IMR-90 (cell line): ENCODE measurements at regions not wholly inside any gene's neighbourhood (a gene's known extent, or its start where the extent isn't known, plus 50 kb on each side); places are given as distances from the start of the nearest gene placed in this dataset.

Source experiments
- ATAC-seq: fragments of 200-7000 bp; cut with Tn5 transposase; 2 replicates; pipeline ENCODE4 v1.9.1; 2020; ENCODE audit warnings: low read depth, mild to moderate bottlenecking, moderate library complexity
- BruUV-seq: library from RNA; stranded (reverse); fragments of 400-500 nt; replicated peaks from 2 replicates; lab custom pipeline; 2021; lab: Mats Ljungman, UMichigan
- CTCF ChIA-PET: fragments of 300-600 bp; formaldehyde crosslinking; extraction: SDS; loops from one replicate; lab custom pipeline; 2021; ENCODE audit warnings: antibody characterized with exemption; lab: Yijun Ruan, JAX
- POLR2A ChIA-PET: fragments of 300-600 bp; sonication (Branson Sonifier 250); formaldehyde crosslinking; loops from one replicate; lab custom pipeline; 2022; ENCODE audit warnings: antibody characterized with exemption; ENCODE audit not compliant: unreplicated experiment; lab: Charles Lee
- DNase-seq: peaks from one replicate; pipeline ENCODE4 v3.0.0; 2013
- H2AFZ ChIP-seq: replicated peaks from 2 replicates; pipeline ENCODE3; 2013; ENCODE audit warnings: low read length, mild to moderate bottlenecking; ENCODE audit not compliant: poor library complexity
- H2AK5ac ChIP-seq: 2 replicates; pipeline ENCODE4 v1.6.1; 2013; ENCODE audit warnings: low read depth, low read length, inconsistent platforms
- H2AK9ac ChIP-seq: replicated peaks from 2 replicates; pipeline ENCODE3; 2013; ENCODE audit warnings: mild to moderate bottlenecking, low read depth, low read length, moderate library complexity; ENCODE audit not compliant: poor library complexity
- H2BK120ac ChIP-seq: 2 replicates; pipeline ENCODE4 v1.6.1; 2013; ENCODE audit warnings: low read depth, low read length, inconsistent platforms
- H2BK15ac ChIP-seq: 3 replicates; pipeline ENCODE4 v1.6.1; 2013; ENCODE audit warnings: low read depth, low read length, inconsistent platforms
- H2BK20ac ChIP-seq: 2 replicates; pipeline ENCODE4 v1.6.1; 2013; ENCODE audit warnings: low read depth, mild to moderate bottlenecking, inconsistent platforms, low read length, moderate library complexity
- H2BK5ac ChIP-seq: 2 replicates; pipeline ENCODE4 v1.6.1; 2013; ENCODE audit warnings: mild to moderate bottlenecking, low read depth, low read length, inconsistent platforms; ENCODE audit not compliant: poor library complexity, severe bottlenecking
- H3K14ac ChIP-seq: replicated peaks from 2 replicates; pipeline ENCODE4 v1.6.1; 2013; ENCODE audit warnings: low read depth, low read length, inconsistent platforms
- H3K18ac ChIP-seq: 2 replicates; pipeline ENCODE4 v1.6.1; 2013; ENCODE audit warnings: low read depth, low read length, control low read depth
- H3K23ac ChIP-seq: 2 replicates; pipeline ENCODE4 v1.6.1; 2013; ENCODE audit warnings: low read depth, low read length, inconsistent platforms
- H3K27ac ChIP-seq: 2 replicates; pipeline ENCODE4 v1.5.1; 2013; ENCODE audit warnings: mild to moderate bottlenecking, control low read depth, low read length; ENCODE audit not compliant: insufficient read depth
- H3K27me3 ChIP-seq: 2 replicates; pipeline ENCODE4 v1.6.1; 2013; ENCODE audit warnings: low read length; ENCODE audit not compliant: control insufficient read depth, insufficient read depth
- H3K36me3 ChIP-seq: 2 replicates; pipeline ENCODE4 v1.6.1; 2013; ENCODE audit warnings: low read length, mixed read lengths; ENCODE audit not compliant: control insufficient read depth, insufficient read depth
- H3K4ac ChIP-seq: 2 replicates; pipeline ENCODE4 v1.6.1; 2013; ENCODE audit warnings: low read depth, low read length, inconsistent platforms
- H3K4me1 ChIP-seq: 2 replicates; pipeline ENCODE4 v1.6.1; 2013; ENCODE audit warnings: low read length, mixed read lengths; ENCODE audit not compliant: control insufficient read depth, insufficient read depth
- H3K4me2 ChIP-seq: 2 replicates; pipeline ENCODE4 v1.6.1; 2013; ENCODE audit warnings: low read depth, mild to moderate bottlenecking, control low read depth, low read length, moderate library complexity
- H3K4me3 ChIP-seq: 2 replicates; pipeline ENCODE4 v1.5.1; 2013; ENCODE audit warnings: low read depth, mild to moderate bottlenecking, control low read depth, low read length, moderate library complexity; ENCODE audit not compliant: insufficient read depth
- H3K56ac ChIP-seq: 2 replicates; pipeline ENCODE4 v1.6.1; 2013; ENCODE audit warnings: low read length, inconsistent platforms; ENCODE audit not compliant: insufficient read depth; ENCODE audit errors: extremely low read depth
- H3K79me1 ChIP-seq, 2 experiments: 2 replicates each; pipeline ENCODE4 v1.6.1; 2013; ENCODE audit warnings: low read length in 2 of 2, inconsistent platforms in 1 of 2, low read depth in 1 of 2
- H3K9ac ChIP-seq: 2 replicates; pipeline ENCODE4 v1.6.1; 2013; ENCODE audit warnings: low read depth, low read length, control low read depth
- H3K9me1 ChIP-seq: 2 replicates; pipeline ENCODE4 v1.6.1; 2013; ENCODE audit warnings: low read length, inconsistent platforms; ENCODE audit not compliant: insufficient read depth
- H3K9me3 ChIP-seq: 2 replicates; pipeline ENCODE4 v1.6.1; 2013; ENCODE audit warnings: low read length; ENCODE audit not compliant: control insufficient read depth, insufficient read depth
- H4K20me1 ChIP-seq: 2 replicates; pipeline ENCODE4 v1.6.1; 2013; ENCODE audit warnings: low read length, inconsistent platforms; ENCODE audit not compliant: insufficient read depth
- H4K5ac ChIP-seq: 2 replicates; pipeline ENCODE4 v1.6.1; 2013; ENCODE audit warnings: mild to moderate bottlenecking, low read depth, low read length, control low read depth
- H4K8ac ChIP-seq, 2 experiments: 2 replicates each; pipeline ENCODE4 v1.6.1; 2013; ENCODE audit warnings: low read depth in 2 of 2, low read length in 2 of 2, control low read depth in 1 of 2, inconsistent platforms in 1 of 2
- H4K91ac ChIP-seq: 2 replicates; pipeline ENCODE4 v1.6.1; 2013; ENCODE audit warnings: low read depth, low read length, inconsistent platforms; ENCODE audit not compliant: insufficient read depth
- CEBPB ChIP-seq: IDR thresholded peaks from 2 replicates; pipeline ENCODE4 v1.6.1; 2012; ENCODE audit warnings: low read depth, low read length, improper control_type of control experiment
- CHD1 ChIP-seq: IDR thresholded peaks from 2 replicates; pipeline ENCODE4 v1.6.1; 2012; ENCODE audit warnings: low read depth, low read length, improper control_type of control experiment
- FOS ChIP-seq: fragments of 150-350 bp; IDR thresholded peaks from 2 replicates; pipeline ENCODE4 v1.6.1; 2016; ENCODE audit warnings: low read depth, low read length
- MAFK ChIP-seq: IDR thresholded peaks from 2 replicates; pipeline ENCODE4 v1.6.1; 2012; ENCODE audit warnings: low read depth, low read length, improper control_type of control experiment
- MAZ ChIP-seq: IDR thresholded peaks from 2 replicates; pipeline ENCODE4 v1.6.1; 2012; ENCODE audit warnings: low read depth, mild to moderate bottlenecking, low read length, improper control_type of control experiment, moderate library complexity, borderline replicate concordance
- MXI1 ChIP-seq: IDR thresholded peaks from 2 replicates; pipeline ENCODE4 v1.6.1; 2012; ENCODE audit warnings: low read depth, mild to moderate bottlenecking, low read length, moderate library complexity, borderline replicate concordance
- NFE2L2 ChIP-seq: fragments of 150-350 bp; IDR thresholded peaks from 2 replicates; pipeline ENCODE4 v1.6.1; 2016; ENCODE audit warnings: low read depth, mild to moderate bottlenecking, low read length
- RFX5 ChIP-seq: IDR thresholded peaks from 2 replicates; pipeline ENCODE4 v1.8.0; 2012; ENCODE audit warnings: low read depth, mild to moderate bottlenecking, low read length, moderate library complexity
- USF2 ChIP-seq: fragments of 150-350 bp; IDR thresholded peaks from 2 replicates; pipeline ENCODE4 v1.6.1; 2017; ENCODE audit warnings: mild to moderate bottlenecking, antibody characterized with exemption, low read length, low read depth
- WGBS, 2 experiments: methylation state at CpG; one replicate each; pipeline versions ENCODE4 v1.1.5 to v1.1.7; 2013; ENCODE audit warnings: missing lambda C conversion rate in 2 of 2; ENCODE audit not compliant: insufficient read length in 1 of 2; ENCODE audit errors: extremely low coverage in 2 of 2; 5-methylcytosine and 5-hydroxymethylcytosine counted together
- dilution Hi-C: fragments of 300-500 bp; cut with HindIII; formaldehyde crosslinking; loops from one replicate; pipeline ENCODE4 v1.14.3; 2018; ENCODE audit warnings: low sequenced_read_pairs; ENCODE audit not compliant: unreplicated experiment
- in situ Hi-C: fragments of 300-500 bp; cut with MboI; formaldehyde crosslinking; loops from 3 replicates; pipeline ENCODE4 v1.14.3; 2019; ENCODE audit warnings: low sequenced_read_pairs, inconsistent platforms, mixed read lengths
- intact Hi-C: fragments of 100-400 bp; cut with micrococcal nuclease; formaldehyde crosslinking; loops from 2 replicates; pipeline ENCODE4 v1.10.0; 2022
- TF ChIP-seq, protein P1 (sequence below): conservative IDR thresholded peaks from 2 replicates; pipeline ENCODE4 v1.5.1; 2012; ENCODE audit warnings: mild to moderate bottlenecking, low read depth, low read length, improper control_type of control experiment
- TF ChIP-seq, protein P2 (sequence below): fragments of 150-350 bp; IDR thresholded peaks from 2 replicates; pipeline ENCODE4 v1.6.1; 2016; ENCODE audit warnings: low read depth, mild to moderate bottlenecking, low read length, moderate library complexity, borderline replicate concordance

- Histone ChIP-seq H3K4ac (no peak overlapping the region), H3K27ac (no peak overlapping the region), H2BK20ac (no peak overlapping the region), H3K56ac (no peak overlapping the region), H4K5ac (no peak overlapping the region), H3K27me3 (no peaks in the 10 kb centered on the region), H3K9me3 (no peaks in the 10 kb centered on the region), H3K14ac (no peak overlapping the region), H3K79me1 (no peaks in the 10 kb centered on the region), H2AK5ac (no peak overlapping the region), H3K9me1 (no peaks in the 10 kb centered on the region), H3K36me3 (no peaks in the 10 kb centered on the region), H3K4me1 (no peaks in the 10 kb centered on the region), H4K20me1 (no peaks in the 10 kb centered on the region), H3K18ac (no peak overlapping the region), H2BK5ac (no peak overlapping the region), H3K4me3 (no peak overlapping the region), H3K4me2 (no peak overlapping the region), H3K23ac (no peak overlapping the region), H3K9ac (no peak overlapping the region), H2BK15ac (no peak overlapping the region), H4K91ac (no peak overlapping the region), H4K8ac (no peak overlapping the region), H2AFZ (no peak overlapping the region), H2AK9ac (no peak overlapping the region), H2BK120ac (no peak overlapping the region)
- no TSS peak for BruUV-seq
- no peak for ATAC-seq
- DNase-seq = no peak
- POLR2A ChIA-PET = no interaction called here
- intact Hi-C loops = no loop called here
- dilution Hi-C loops = no loop called here
- WGBS, 2 experiments = no CpG with 5 or more reads among the region's 7 CpGs
- in situ Hi-C loops = no loop called here
- CTCF ChIA-PET = no interaction called here
- no peak for TF ChIP-seq MAFK
- TF ChIP-seq CHD1 = no peak
- no peak for TF ChIP-seq MXI1
- TF ChIP-seq USF2 = no peak
- TF ChIP-seq, protein P1, sequence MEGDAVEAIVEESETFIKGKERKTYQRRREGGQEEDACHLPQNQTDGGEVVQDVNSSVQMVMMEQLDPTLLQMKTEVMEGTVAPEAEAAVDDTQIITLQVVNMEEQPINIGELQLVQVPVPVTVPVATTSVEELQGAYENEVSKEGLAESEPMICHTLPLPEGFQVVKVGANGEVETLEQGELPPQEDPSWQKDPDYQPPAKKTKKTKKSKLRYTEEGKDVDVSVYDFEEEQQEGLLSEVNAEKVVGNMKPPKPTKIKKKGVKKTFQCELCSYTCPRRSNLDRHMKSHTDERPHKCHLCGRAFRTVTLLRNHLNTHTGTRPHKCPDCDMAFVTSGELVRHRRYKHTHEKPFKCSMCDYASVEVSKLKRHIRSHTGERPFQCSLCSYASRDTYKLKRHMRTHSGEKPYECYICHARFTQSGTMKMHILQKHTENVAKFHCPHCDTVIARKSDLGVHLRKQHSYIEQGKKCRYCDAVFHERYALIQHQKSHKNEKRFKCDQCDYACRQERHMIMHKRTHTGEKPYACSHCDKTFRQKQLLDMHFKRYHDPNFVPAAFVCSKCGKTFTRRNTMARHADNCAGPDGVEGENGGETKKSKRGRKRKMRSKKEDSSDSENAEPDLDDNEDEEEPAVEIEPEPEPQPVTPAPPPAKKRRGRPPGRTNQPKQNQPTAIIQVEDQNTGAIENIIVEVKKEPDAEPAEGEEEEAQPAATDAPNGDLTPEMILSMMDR = no peak
- no peak for TF ChIP-seq RFX5
- TF ChIP-seq, protein P2, sequence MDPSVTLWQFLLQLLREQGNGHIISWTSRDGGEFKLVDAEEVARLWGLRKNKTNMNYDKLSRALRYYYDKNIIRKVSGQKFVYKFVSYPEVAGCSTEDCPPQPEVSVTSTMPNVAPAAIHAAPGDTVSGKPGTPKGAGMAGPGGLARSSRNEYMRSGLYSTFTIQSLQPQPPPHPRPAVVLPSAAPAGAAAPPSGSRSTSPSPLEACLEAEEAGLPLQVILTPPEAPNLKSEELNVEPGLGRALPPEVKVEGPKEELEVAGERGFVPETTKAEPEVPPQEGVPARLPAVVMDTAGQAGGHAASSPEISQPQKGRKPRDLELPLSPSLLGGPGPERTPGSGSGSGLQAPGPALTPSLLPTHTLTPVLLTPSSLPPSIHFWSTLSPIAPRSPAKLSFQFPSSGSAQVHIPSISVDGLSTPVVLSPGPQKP = no peak
- no peak for TF ChIP-seq CEBPB
- TF ChIP-seq NFE2L2 = no peak
- no peak for TF ChIP-seq FOS
- no peak for TF ChIP-seq MAZ
These were observed 60.4 kb downstream of the HAND2 start for GRCh38 chr4:173469622-173470021.
